G401.6 (cell line): ENCODE measurements at regions not wholly inside any gene's neighbourhood (a gene's known extent, or its start where the extent isn't known, plus 50 kb on each side); places are given as distances from the start of the nearest gene placed in this dataset.
A peak's percentile ranks its signal among the peaks of the same experiment; 100 is the strongest.
"Not testable (repeated sequence)": the region's sequence is repeated elsewhere in the genome, so short reads cannot be mapped to it uniquely, and the experiment has no call there.

Source experiments
- FAIRE-seq: peaks from 2 replicates; lab custom pipeline; 2012; peaks lifted over from hg19 to GRCh38; lab: Jason Lieb, UNC

- FAIRE-seq: no peak
Observed at GRCh38 chr5:45893309-45893708, 197.1 kb upstream of the HCN1 start.

DNA sequence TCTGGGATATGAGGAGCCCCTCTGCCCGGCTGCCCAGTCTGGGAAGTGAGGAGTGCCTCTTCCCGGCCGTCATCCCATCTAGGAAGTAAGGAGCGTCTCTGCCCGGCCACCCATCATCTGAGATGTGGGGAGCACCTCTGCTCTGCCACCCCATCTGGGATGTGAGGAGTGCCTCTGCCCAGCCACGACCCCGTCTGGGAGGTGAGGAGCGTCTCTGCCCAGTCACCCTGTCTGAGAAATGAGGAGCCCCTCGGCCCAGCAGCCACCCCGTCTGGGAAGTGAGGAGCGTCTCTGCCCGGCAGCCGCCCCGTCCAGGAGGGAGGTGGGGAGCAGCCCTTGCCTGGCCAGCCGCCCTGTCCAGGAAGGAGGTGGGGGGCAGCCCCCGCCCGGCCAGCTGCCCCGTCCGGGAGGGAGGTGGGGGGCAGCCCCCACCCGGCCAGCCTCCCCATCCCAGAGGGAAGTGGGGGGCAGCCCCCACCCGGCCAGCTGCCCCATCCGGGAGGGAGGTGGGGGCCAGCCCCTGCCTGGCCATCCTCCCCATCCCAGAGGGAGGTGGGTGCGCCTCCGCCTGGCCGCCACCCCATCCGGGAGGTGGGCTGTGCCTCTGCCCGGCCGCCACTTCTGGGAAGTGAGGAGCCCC, 194.4 kb upstream of the HCN1 start:
- FAIRE-seq: not testable (repeated sequence)

DNA sequence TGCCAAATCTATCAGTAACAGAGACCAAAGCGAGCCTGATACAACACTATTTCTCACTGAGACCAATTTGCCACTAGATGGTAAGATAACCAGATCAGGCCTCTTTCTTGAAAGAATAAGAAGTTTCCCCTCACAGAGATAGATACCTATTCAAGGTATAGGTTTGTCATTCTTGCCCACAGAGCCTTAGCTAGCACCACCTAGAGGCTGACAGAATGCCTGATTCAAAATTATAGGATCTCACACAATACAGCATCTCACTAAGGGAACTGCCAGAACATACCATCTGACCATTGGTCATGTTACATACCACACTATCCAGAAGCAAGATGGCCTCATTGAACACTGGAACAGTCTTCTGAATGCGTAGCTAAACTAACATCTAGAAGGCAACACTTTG, 166.6 kb upstream of the HCN1 start:
- FAIRE-seq: no peak

- no peak for FAIRE-seq
Observed at GRCh38 chr5:45847877-45848276, 151.7 kb upstream of the HCN1 start.

GRCh38 chr5:45826055-45826454, 129.9 kb upstream of the HCN1 start:
- no peak for FAIRE-seq

DNA sequence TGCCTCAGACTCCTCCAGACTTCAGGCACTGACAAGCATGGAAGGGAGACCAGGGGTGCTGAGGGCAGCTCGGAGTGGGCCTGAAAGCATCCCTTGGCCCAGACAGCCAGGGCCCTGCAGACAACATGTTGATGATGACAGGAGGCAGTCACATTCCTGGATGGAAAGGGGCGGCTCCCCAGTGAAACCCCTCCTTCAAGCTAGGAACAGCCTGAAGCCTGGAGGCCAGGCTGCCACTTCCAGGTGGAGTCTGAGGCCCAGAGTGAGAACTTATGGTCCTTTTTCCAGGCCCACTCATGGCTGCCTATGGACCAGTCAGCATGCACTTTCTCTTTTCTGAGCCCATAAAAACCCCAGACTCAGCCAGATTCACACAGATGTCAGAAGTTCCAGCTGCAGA, 104.2 kb upstream of the HCN1 start:
- no peak for FAIRE-seq

- FAIRE-seq: no peak
Observed at GRCh38 chr5:45799388-45799787, 103.2 kb upstream of the HCN1 start.

DNA sequence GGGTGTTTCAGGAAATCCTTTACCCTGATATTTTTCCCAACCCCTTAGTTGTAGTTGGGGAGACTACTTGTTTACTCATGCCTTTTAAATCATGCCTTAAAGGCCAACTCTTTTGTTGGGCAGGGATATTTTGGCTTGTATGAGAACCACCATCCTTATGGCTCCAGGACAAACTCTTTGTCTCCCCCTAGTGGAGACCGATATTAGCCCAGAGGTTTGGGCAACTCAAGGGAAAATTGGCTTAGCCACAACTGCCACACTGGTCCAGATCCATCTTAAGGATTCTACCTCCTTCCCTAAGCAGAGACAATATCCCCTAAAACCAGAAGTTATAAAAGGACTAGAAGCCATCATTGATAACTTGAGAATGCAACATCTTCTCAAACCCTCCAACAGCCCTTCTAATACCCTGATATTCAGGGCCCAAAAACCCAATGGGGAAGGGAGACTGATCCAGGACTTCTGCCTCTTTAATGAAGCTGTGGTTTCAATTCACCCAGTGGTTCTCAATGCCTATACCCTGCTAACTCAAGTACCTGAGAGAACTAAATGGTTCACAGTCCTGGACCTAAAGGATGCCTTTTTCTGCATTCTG, 100.9 kb upstream of the HCN1 start:
- no peak for FAIRE-seq

DNA sequence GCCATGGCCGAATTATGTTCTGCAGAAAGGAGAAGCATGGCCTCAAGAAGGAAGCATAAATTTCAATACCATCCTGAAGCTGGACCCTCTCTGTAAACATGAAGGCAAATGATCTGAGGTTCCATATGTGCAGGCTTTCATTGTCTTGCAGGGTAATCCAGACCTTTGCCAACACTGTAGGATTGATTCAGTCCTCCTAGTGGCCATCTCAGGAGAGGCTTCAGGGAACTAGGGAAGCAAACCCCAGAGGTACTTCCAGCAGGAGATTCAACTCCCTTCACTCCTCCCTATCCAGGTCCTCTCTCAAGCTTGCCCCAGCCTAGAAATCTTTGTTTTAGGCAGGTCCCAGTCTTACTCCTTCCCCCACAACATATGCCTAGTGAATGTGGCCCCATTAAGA, 99.3 kb upstream of the HCN1 start:
- no peak for FAIRE-seq

DNA sequence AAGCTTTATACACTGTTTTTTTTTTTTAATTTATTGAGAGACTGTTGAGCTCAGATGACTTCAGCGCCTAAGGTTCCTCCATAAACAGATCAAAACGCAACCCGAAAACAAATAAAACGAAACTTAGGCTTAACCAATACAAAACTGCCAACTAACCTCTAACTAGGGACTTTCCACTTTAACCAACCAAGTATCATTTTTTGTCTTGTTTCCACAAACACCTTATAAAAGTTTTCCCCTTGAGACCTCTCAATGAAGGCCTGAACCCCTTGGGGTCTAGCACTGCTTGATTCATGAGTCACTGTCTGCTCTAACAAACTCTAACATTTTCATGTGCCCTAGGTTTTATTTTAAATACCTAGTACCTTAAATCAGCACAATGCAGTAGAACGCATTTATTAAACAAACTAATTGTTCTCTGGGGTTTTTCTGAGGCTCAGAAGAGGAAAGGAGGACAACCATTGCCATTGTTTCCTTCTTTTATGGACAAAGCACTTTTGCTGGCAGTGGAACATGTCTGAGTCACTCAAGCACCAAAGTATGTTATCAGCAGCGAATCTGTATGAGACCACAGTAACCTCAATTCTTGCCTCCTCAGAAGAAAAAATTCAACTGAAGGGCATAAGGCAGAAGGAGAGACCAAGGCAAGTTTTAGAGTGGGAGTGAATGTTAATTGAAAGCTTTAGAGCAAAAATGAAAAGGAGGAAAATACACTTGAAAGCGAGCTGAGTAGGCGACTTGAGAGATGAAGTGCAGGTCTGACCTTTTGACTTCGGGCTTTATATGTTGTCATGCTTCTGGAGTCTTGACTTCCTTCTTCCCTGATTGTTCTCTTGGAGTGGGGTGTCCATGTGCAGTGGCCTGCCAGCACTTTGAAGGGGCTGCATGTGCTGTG, 97.7 kb upstream of the HCN1 start:
- FAIRE-seq: no peak

DNA sequence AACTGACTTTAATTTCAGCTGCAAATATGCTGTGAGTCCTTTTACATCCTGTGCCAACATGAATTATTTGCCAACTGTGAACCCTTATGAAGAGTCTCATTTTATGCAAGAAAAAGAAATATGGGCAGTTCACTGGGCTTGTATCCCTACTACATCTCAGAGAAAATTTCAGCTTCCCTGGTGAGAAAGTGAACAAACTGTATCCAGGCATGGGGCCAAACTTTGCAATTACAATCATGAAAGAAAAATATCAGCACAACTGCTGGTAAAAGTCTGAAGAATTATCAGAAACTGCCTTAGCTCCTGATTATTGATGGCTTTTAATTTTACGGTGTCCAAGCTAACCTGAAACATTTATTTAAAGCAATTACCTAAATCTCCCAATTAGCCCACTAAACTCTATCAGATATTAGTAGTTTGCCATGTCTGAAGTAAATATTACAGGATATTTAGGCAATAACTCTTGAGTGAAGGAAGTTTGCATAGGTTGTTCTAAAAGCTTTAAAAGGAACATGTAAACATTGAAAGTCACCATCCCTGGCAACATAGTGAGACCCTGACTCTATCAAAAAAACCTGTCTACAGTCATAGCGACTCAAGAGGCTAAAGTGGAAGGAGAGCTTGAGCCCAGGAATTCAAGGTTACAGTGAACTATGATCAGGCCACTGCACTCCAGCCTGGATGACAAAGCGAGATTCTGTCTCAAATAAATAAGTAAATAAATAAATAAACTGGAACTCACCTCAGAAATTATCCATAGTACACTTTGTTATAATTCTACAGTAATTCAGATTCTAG, 83.9 kb upstream of the HCN1 start:
- FAIRE-seq: no peak

DNA sequence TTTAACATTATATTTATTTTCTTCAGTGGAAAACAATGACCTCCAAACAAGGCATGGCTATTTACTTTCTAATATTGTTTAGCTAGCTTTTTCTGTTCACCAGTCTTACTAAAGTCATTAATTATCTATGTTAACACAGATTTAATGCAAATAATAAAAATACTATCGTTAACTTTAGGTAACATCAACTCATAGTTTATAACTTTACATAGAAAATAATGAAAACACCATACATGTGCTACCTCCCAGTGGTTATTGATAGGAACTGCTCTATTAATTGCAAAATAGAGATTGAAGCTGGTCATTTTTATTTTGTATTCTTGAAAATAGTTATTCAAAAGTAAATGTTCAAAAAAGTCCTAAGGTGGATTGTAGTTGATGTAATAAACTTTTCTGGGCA, 78.3 kb upstream of the HCN1 start:
- FAIRE-seq: peak; percentile 61

GRCh38 chr5:45772402-45772801, 76.2 kb upstream of the HCN1 start:
- no peak for FAIRE-seq

DNA sequence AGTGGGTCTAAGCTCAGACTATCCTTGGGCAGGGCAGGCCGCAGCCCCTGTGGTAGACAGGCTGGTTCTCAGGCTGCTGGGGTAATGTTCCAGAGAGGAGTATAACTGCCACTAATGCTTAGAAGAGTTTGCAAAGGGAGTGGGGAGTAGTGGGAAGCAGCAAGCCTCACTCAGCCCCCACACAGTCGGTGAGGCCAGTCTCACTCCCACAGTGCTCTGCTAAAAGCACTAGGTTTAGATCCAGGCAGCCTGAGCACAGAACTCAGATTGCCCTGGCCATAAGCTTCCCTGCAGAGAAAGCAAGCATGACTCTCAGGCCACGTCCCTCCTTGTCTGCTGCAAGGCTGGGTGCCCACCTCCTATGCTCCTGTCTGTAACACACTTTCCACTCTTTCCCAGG, 69.4 kb upstream of the HCN1 start:
- FAIRE-seq: no peak

GRCh38 chr5:45750574-45750973, 54.4 kb upstream of the HCN1 start:
- FAIRE-seq: no peak

DNA sequence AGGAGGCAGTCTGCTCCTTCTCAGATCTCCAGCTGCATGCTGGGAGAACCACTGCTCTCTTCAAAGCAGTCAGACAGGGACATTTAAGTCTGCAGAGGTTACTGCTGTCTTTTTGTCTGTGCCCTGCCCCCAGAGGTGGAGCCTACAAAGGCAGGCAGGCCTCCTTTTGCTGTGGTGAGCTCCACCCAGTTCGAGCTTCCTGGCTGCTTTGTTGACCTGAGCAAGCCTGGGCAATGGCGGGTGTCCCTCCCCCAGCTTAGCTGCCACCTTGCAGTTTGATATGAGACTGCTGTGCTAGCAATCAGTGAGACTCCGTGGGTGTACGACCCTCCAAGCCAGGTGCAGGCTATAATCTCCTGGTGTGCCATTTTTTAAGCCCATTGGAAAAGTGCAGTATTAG, 52.3 kb upstream of the HCN1 start:
- not testable (repeated sequence) for FAIRE-seq
